K562 (cell line): ENCODE measurements at regions not wholly inside any gene's neighbourhood (a gene's known extent, or its start where the extent isn't known, plus 50 kb on each side); places are given as distances from the start of the nearest gene placed in this dataset.

Experiments used
- ATAC-seq: fragments of 200-7000 bp; cut with Tn5 transposase; 3 replicates; pipeline ENCODE4 v1.9.1; 2020; ENCODE audit warnings: moderate library complexity
- BruUV-seq: library from RNA; stranded (reverse); fragments of 400-500 nt; replicated peaks from 2 replicates; lab custom pipeline; 2021; lab: Mats Ljungman, UMichigan
- CTCF ChIA-PET: fragments of 300-600 bp; formaldehyde crosslinking; extraction: SDS; loops from one replicate; lab custom pipeline; 2021; ENCODE audit warnings: low intra/inter-chr PET ratio; lab: Yijun Ruan, JAX
- POLR2A ChIA-PET: fragments of 300-600, 350-650 bp; sonication (Branson Sonifier 250); formaldehyde crosslinking; extraction: SDS; loops from one replicate; lab custom pipeline; 2021; ENCODE audit warnings: antibody characterized with exemption, inconsistent platforms; lab: Yijun Ruan, JAX
- DNase-seq, 4 experiments: peaks; one replicate each; pipeline versions ENCODE4 v3.0.0 to v3.0.0-alpha.2; 2011 to 2018; ENCODE audit warnings: low spot score in 3 of 4, mixed read lengths in 3 of 4; ENCODE audit errors: extremely low read depth in 1 of 4
- FAIRE-seq: peaks from 2 replicates; lab custom pipeline; 2011; peaks lifted over from hg19 to GRCh38; lab: Jason Lieb, UNC
- H2AFZ ChIP-seq: 2 replicates; pipeline ENCODE4 v1.6.0; 2011; ENCODE audit warnings: low read depth, low read length, control low read depth, inconsistent platforms
- H3K27ac ChIP-seq: fragments of 200-600 bp; 3 replicates; pipeline ENCODE4 v1.8.0; 2011; ENCODE audit warnings: low read depth, mild to moderate bottlenecking, control low read depth, inconsistent platforms, low read length, moderate library complexity, mixed read lengths; ENCODE audit errors: extremely low read depth
- H3K27me3 ChIP-seq, 2 experiments: fragments of 300-600 bp in 1 of 2; 2 replicates in 1 of 2; 3 replicates in 1 of 2; pipeline versions ENCODE4 v1.6.0 to v1.8.0; 2011; ENCODE audit warnings: inconsistent platforms in 2 of 2, low read length in 2 of 2, mild to moderate bottlenecking in 1 of 2, mixed read lengths in 1 of 2, moderate library complexity in 1 of 2; ENCODE audit not compliant: control insufficient read depth in 2 of 2, insufficient read depth in 2 of 2
- H3K36me3 ChIP-seq: fragments of 300-600 bp; 3 replicates; pipeline ENCODE4 v1.8.0; 2011; ENCODE audit warnings: mild to moderate bottlenecking, low read length, inconsistent platforms; ENCODE audit not compliant: control insufficient read depth, insufficient read depth
- H3K4me1 ChIP-seq, 2 experiments: fragments of 200-600 bp in 1 of 2; replicated peaks in 1 of 2; 2 replicates in 1 of 2; 3 replicates in 1 of 2; pipeline versions ENCODE4 v1.5.1 to v1.8.0; 2011; ENCODE audit warnings: inconsistent platforms in 2 of 2, low read length in 2 of 2, mild to moderate bottlenecking in 1 of 2, mixed read lengths in 1 of 2, moderate library complexity in 1 of 2; ENCODE audit not compliant: control insufficient read depth in 2 of 2, insufficient read depth in 2 of 2
- H3K4me2 ChIP-seq: 2 replicates; pipeline ENCODE4 v1.6.1; 2011; ENCODE audit warnings: low read length, control low read depth, inconsistent platforms, mixed read lengths; ENCODE audit not compliant: insufficient read depth
- H3K4me3 ChIP-seq: fragments of 200-600 bp; sonication (generic), shearing (Covaris generic); 2 replicates; pipeline ENCODE4 v1.5.1; 2016; ENCODE audit warnings: control low read depth, inconsistent platforms
- H3K79me2 ChIP-seq: fragments of 200-600 bp; 3 replicates; pipeline ENCODE4 v1.8.0; 2011; ENCODE audit warnings: low read length, inconsistent platforms; ENCODE audit not compliant: control insufficient read depth, insufficient read depth
- H3K9ac ChIP-seq, 2 experiments: 2 replicates each; pipeline versions ENCODE4 v1.6.0 to v1.6.1; 2011; ENCODE audit warnings: low read depth in 2 of 2, low read length in 2 of 2, control low read depth in 1 of 2, inconsistent platforms in 1 of 2, mild to moderate bottlenecking in 1 of 2, mixed read lengths in 1 of 2; ENCODE audit not compliant: insufficient read depth in 1 of 2
- H3K9me1 ChIP-seq: one replicate; pipeline ENCODE4 v1.6.0; 2011; ENCODE audit warnings: inconsistent platforms, mild to moderate bottlenecking, low read length, moderate library complexity; ENCODE audit not compliant: control insufficient read depth, insufficient read depth
- H3K9me3 ChIP-seq: replicated peaks from 2 replicates; pipeline ENCODE4 v1.5.1; 2011; ENCODE audit warnings: low read depth, low read length, inconsistent platforms; ENCODE audit not compliant: control insufficient read depth, insufficient read depth
- H4K20me1 ChIP-seq: replicated peaks from 2 replicates; pipeline ENCODE4 v1.6.1; 2011; ENCODE audit warnings: low read length, inconsistent platforms, mixed read lengths; ENCODE audit not compliant: control insufficient read depth, insufficient read depth
- FOS ChIP-seq: IDR thresholded peaks from 3 replicates; pipeline ENCODE4 v1.6.1; 2011; ENCODE audit not compliant: insufficient read length; ENCODE audit errors: extremely low read depth
- GTF2F1 ChIP-seq: IDR thresholded peaks from 2 replicates; pipeline ENCODE4 v1.6.1; 2011; ENCODE audit warnings: low read depth, low read length, improper control_type of control experiment
- KDM1A ChIP-seq, 2 experiments: fragments of 450-650 bp; IDR thresholded peaks; 2 replicates each; pipeline ENCODE4 v1.6.1; 2016; ENCODE audit warnings: mild to moderate bottlenecking in 2 of 2
- TAF9B ChIP-seq: fragments of 450-650 bp; IDR thresholded peaks from 2 replicates; pipeline ENCODE4 v1.6.1; 2018; ENCODE audit warnings: mild to moderate bottlenecking; ENCODE audit not compliant: partially characterized antibody
- U2AF1 ChIP-seq: fragments of 200-400 bp; formaldehyde crosslinking; optimal IDR thresholded peaks from 2 replicates; pipeline ENCODE3; 2017; ENCODE audit warnings: mild to moderate bottlenecking, low read depth, low read length, moderate library complexity
- ZNF75A ChIP-seq: fragments of 450-650 bp; formaldehyde crosslinking; IDR thresholded peaks from 2 replicates; pipeline ENCODE4 v1.4.0; 2020; ENCODE audit warnings: mild to moderate bottlenecking
- WGBS: fragments of 100-300 bp; shearing (Covaris generic); methylation state at CpG from one replicate; pipeline ENCODE4 v1.1.6; 2016; ENCODE audit warnings: low coverage, mixed read lengths; ENCODE audit not compliant: insufficient coverage; ENCODE audit errors: missing lambda C conversion rate; 5-methylcytosine and 5-hydroxymethylcytosine counted together
- in situ Hi-C: fragments of 300-500 bp; cut with MboI; formaldehyde crosslinking; loops from 4 replicates; pipeline ENCODE4 v1.15.0; 2018; ENCODE audit warnings: inconsistent platforms, mixed read lengths
- intact Hi-C: fragments of 100-400 bp; cut with micrococcal nuclease; formaldehyde crosslinking; loops from 2 replicates; pipeline ENCODE4 v1.14.2; 2022
- TF ChIP-seq, protein P1 (sequence below): fragments of 450-650 bp; IDR thresholded peaks from 2 replicates; pipeline ENCODE4 v1.6.1; 2016; ENCODE audit warnings: low read depth, mild to moderate bottlenecking, moderate library complexity
- TF ChIP-seq, protein P2 (sequence below): sonication (generic); formaldehyde crosslinking; IDR thresholded peaks from 2 replicates; pipeline ENCODE4 v1.8.0; 2022; ENCODE audit warnings: mild to moderate bottlenecking, missing genetic modification reagents
- TF ChIP-seq, protein P3 (sequence below): fragments of 450-650 bp; formaldehyde crosslinking; IDR thresholded peaks from 2 replicates; pipeline ENCODE4 v1.4.0; 2020; ENCODE audit warnings: mild to moderate bottlenecking, mixed read lengths

DNA sequence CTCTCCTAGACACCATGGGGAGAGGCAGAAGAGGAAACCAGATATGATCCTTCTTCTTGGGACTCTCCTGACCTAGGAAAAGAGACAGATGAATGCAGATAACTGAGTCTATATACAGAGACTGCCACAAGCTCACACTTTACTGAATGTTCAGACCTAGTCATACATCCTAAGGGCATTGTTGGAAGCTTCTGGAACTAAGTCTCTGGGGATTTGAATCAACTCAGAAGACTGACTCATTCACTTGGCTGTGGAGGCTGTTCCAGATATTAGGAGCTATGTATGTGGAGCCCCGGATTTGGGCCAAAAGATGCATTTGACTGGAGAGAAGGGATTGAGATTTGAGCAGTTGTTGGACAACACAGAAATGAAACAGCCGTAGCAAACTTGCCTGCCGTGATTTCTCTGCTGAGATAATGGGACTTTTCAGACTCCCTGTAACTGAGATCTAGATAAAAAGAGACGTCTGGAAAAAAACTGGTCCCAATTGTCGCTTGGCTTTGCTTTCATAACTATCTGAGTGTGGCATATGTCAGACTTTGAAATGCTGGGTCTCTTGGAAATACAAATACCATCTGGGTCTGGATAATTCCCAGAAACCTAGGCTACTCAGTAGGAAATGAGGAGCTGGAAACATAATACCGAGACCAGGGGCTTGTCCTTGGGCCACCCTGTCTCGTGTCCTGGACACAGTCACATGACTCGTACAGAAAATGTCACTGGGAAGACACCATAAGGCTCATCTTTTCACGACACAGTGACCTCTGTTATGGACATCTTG is 396.8 kb downstream of the NUAK1 start:
- ATAC-seq, result no peak
- 1% methylated on average over 9 of the region's 9 CpGs for WGBS
- Histone ChIP-seq H3K27me3 (peaks cover 0 to 6% of the 10 kb centered on the region in 2 experiments; a peak in 2 of 5 replicates), H3K4me1 (no peaks in the 10 kb centered on the region), H4K20me1 (no peaks in the 10 kb centered on the region), H3K9ac (no peak overlapping the region), H3K36me3 (no peaks in the 10 kb centered on the region), H3K27ac (no peak overlapping the region), H3K4me2 (no peak overlapping the region), H3K9me1 (no peaks in the 10 kb centered on the region), H3K4me3 (no peak overlapping the region), H2AFZ (no peak overlapping the region), H3K9me3 (no peaks in the 10 kb centered on the region), H3K79me2 (no peaks in the 10 kb centered on the region)
- intact Hi-C loops (no loop called here), in situ Hi-C loops (no loop called here)
- DNase-seq, result no peak
- no peak for FAIRE-seq
- no TSS peak for BruUV-seq
- CTCF ChIA-PET, result no interaction called here
- TF ChIP-seq KDM1A (IDR thresholded peaks at IDR 0.05), result no peak
- TF ChIP-seq GTF2F1, result no peak
- TF ChIP-seq FOS, result no peak
- TF ChIP-seq TAF9B, result no peak
- TF ChIP-seq, protein P1, sequence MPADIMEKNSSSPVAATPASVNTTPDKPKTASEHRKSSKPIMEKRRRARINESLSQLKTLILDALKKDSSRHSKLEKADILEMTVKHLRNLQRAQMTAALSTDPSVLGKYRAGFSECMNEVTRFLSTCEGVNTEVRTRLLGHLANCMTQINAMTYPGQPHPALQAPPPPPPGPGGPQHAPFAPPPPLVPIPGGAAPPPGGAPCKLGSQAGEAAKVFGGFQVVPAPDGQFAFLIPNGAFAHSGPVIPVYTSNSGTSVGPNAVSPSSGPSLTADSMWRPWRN, result no peak
- TF ChIP-seq, protein P2, sequence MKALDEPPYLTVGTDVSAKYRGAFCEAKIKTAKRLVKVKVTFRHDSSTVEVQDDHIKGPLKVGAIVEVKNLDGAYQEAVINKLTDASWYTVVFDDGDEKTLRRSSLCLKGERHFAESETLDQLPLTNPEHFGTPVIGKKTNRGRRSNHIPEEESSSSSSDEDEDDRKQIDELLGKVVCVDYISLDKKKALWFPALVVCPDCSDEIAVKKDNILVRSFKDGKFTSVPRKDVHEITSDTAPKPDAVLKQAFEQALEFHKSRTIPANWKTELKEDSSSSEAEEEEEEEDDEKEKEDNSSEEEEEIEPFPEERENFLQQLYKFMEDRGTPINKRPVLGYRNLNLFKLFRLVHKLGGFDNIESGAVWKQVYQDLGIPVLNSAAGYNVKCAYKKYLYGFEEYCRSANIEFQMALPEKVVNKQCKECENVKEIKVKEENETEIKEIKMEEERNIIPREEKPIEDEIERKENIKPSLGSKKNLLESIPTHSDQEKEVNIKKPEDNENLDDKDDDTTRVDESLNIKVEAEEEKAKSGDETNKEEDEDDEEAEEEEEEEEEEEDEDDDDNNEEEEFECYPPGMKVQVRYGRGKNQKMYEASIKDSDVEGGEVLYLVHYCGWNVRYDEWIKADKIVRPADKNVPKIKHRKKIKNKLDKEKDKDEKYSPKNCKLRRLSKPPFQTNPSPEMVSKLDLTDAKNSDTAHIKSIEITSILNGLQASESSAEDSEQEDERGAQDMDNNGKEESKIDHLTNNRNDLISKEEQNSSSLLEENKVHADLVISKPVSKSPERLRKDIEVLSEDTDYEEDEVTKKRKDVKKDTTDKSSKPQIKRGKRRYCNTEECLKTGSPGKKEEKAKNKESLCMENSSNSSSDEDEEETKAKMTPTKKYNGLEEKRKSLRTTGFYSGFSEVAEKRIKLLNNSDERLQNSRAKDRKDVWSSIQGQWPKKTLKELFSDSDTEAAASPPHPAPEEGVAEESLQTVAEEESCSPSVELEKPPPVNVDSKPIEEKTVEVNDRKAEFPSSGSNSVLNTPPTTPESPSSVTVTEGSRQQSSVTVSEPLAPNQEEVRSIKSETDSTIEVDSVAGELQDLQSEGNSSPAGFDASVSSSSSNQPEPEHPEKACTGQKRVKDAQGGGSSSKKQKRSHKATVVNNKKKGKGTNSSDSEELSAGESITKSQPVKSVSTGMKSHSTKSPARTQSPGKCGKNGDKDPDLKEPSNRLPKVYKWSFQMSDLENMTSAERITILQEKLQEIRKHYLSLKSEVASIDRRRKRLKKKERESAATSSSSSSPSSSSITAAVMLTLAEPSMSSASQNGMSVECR (CRISPR knock-in tag), result no peak
- no peak for TF ChIP-seq ZNF75A (CRISPR knock-in tag)
- TF ChIP-seq, protein P3, sequence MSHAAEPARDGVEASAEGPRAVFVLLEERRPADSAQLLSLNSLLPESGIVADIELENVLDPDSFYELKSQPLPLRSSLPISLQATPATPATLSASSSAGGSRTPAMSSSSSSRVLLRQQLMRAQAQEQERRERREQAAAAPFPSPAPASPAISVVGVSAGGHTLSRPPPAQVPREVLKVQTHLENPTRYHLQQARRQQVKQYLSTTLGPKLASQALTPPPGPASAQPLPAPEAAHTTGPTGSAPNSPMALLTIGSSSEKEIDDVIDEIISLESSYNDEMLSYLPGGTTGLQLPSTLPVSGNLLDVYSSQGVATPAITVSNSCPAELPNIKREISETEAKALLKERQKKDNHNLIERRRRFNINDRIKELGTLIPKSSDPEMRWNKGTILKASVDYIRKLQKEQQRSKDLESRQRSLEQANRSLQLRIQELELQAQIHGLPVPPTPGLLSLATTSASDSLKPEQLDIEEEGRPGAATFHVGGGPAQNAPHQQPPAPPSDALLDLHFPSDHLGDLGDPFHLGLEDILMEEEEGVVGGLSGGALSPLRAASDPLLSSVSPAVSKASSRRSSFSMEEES (CRISPR knock-in tag), result peak; percentile 51
- no peak for TF ChIP-seq U2AF1
- POLR2A ChIA-PET, result no interaction called here
